ENCODE measurements at regions not wholly inside any gene's neighbourhood (a gene's known extent, or its start where the extent isn't known, plus 50 kb on each side); places are given as distances from the start of the nearest gene placed in this dataset.

- POLR2A ChIA-PET (ENCODE audit: low non-redundant PET), result no interaction called here
- DNase-seq (ENCODE audit: low spot score), result no peak
- TF ChIP-seq, protein P1, sequence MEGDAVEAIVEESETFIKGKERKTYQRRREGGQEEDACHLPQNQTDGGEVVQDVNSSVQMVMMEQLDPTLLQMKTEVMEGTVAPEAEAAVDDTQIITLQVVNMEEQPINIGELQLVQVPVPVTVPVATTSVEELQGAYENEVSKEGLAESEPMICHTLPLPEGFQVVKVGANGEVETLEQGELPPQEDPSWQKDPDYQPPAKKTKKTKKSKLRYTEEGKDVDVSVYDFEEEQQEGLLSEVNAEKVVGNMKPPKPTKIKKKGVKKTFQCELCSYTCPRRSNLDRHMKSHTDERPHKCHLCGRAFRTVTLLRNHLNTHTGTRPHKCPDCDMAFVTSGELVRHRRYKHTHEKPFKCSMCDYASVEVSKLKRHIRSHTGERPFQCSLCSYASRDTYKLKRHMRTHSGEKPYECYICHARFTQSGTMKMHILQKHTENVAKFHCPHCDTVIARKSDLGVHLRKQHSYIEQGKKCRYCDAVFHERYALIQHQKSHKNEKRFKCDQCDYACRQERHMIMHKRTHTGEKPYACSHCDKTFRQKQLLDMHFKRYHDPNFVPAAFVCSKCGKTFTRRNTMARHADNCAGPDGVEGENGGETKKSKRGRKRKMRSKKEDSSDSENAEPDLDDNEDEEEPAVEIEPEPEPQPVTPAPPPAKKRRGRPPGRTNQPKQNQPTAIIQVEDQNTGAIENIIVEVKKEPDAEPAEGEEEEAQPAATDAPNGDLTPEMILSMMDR (conservative IDR thresholded peaks at IDR 0.05; ENCODE audit: low read depth), result no peak
- H3K27ac ChIP-seq, result no peak overlapping the region
- CTCF ChIA-PET, result no interaction called here
Measured at GRCh38 chr16:35414139-35414538, 1954.7 kb downstream of the TP53TG3F start.

GRCh38 chr16:35414563-35414962 is 1955.2 kb downstream of the TP53TG3F start:
- POLR2A ChIA-PET (ENCODE audit: low non-redundant PET), result no interaction called here
- H3K27ac ChIP-seq, result no peak overlapping the region
- TF ChIP-seq, protein P1 (conservative IDR thresholded peaks at IDR 0.05; ENCODE audit: low read depth), result no peak
- CTCF ChIA-PET, result no interaction called here
- DNase-seq (ENCODE audit: low spot score), result no peak

DNA sequence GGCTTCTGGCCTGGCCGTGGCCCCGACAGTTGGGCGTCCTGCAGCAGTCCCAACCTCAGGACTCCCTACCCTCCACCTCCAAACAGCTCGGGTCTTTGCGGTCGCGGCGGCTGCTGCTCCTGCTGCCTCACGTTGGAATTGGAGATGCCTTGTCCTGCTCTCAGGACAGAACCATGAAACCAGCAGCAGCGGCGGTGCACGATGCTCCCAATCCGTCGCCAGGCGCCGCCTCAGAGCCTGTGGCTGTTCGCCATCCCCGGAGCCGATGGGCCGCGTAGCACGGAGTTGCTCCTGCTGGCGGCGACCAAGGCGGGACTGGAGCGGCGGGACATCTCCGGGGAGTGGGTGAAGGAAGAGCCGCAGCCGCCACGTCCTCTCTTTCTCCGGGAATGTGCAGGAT is 1965.9 kb downstream of the TP53TG3F start:
- POLR2A ChIA-PET (ENCODE audit: low non-redundant PET), result no interaction called here
- CTCF ChIA-PET, result no interaction called here
- H3K27ac ChIP-seq, result no peak overlapping the region
- TF ChIP-seq, protein P1 (conservative IDR thresholded peaks at IDR 0.05; ENCODE audit: low read depth), result no peak
- no peak for DNase-seq (ENCODE audit: low spot score)

DNA sequence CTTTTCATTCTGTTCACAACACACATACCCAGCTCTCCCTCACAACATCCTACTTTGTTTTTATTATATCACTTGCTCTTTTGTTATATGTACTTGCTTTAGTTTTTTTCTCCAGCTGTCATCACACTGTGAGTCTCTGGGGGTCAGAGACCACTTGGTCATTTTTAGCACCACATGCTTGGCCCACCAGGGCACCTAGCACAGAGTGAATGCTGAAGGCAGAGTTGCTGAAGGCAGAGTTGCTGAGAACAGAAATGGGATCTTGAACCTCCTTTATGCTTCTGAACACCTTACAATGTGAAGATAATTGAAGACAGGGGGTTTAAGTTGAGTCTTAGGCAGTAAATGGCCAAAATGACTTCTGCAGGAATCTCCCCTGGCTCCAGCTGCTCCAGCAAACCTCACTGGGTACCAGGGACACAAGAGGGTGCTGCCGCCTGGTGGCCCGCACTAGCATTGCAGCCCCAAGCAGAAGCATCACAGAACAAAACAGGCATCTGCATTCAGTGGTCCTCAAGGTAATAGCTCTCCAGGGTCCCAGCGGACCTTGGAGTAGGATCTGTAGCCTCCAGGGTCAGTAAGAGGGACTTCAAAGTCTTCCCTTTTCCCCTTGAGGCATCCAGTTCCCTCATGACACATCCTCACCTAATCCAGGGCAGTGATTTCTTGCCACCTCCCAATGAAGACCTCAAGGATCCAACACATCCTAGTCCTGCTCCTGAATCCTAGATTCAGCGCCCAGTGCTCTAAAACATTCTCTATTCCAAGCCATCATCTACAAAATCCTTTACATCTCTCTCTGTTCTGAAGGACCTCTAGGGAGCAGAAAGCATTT is 1972.6 kb downstream of the TP53TG3F start:
- TF ChIP-seq, protein P1 (conservative IDR thresholded peaks at IDR 0.05; ENCODE audit: low read depth), result no peak
- no peak overlapping the region for H3K27ac ChIP-seq
- CTCF ChIA-PET, result no interaction called here
- POLR2A ChIA-PET (ENCODE audit: low non-redundant PET), result no interaction called here
- no peak for DNase-seq (ENCODE audit: low spot score)

GRCh38 chr16:35440875-35441274 is 1981.5 kb downstream of the TP53TG3F start:
- ChIA-PET POLR2A (ENCODE audit: low non-redundant PET) (no interaction called here), CTCF (no interaction called here)
- no peak for DNase-seq (ENCODE audit: low spot score)
- no peak overlapping the region for H3K27ac ChIP-seq
- TF ChIP-seq, protein P1 (conservative IDR thresholded peaks at IDR 0.05; ENCODE audit: low read depth), result no peak

DNA sequence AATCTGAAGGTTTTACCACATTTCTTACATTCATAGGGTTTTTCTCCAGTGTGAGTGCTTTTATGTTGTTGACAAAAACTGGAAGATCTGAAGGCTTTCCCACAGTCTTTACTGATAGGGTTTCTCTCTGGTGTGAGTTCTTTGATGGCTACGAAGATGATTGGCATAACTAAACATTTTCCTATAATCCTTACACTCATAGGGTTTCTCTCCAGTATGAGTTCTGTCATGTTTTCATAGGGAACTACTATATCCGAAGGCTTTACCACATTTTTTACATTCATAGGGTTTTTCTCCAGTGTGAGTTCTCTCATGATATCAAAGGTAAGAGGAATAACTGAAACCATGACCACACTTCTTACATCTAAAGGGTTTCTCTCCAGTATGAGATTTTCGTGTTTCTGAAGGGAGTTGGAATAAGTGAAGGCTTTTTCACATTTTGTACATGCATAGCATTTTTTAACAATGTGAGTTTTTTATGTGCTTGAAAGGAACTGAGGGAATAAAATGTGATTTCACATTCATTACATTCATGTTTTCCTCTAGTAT is 1987.7 kb downstream of the TP53TG3F start:
- CTCF ChIA-PET, result no interaction called here
- TF ChIP-seq, protein P1 (conservative IDR thresholded peaks at IDR 0.05; ENCODE audit: low read depth), result no peak

More for the DNA sequence above, 1987.7 kb downstream of the TP53TG3F start:
- no peak overlapping the region for H3K27ac ChIP-seq
- no peak for DNase-seq (ENCODE audit: low spot score)
- POLR2A ChIA-PET (ENCODE audit: low non-redundant PET), result no interaction called here

Data from RWPE1 (cell line).